MM.1S (cell line): ENCODE measurements at regions not wholly inside any gene's neighbourhood (a gene's known extent, or its start where the extent isn't known, plus 50 kb on each side); places are given as distances from the start of the nearest gene placed in this dataset.

ENCODE experiments used
- CTCF ChIP-seq: fragments of 300-600 bp; sonication (generic); IDR thresholded peaks from 2 replicates; pipeline ENCODE4 v1.5.1; 2016; ENCODE audit warnings: antibody characterized with exemption, low read length, mixed read lengths
- EZH2 ChIP-seq: fragments of 300-600 bp; sonication (generic); optimal IDR thresholded peaks from 2 replicates; pipeline ENCODE3; 2017; ENCODE audit warnings: low read depth, mild to moderate bottlenecking, antibody characterized with exemption, low read length, mixed read lengths
- EZH2phosphoT487 ChIP-seq: fragments of 300-600 bp; sonication (generic); IDR thresholded peaks from 2 replicates; pipeline ENCODE4 v1.6.1; 2018; ENCODE audit warnings: antibody characterized with exemption, low read length

DNA sequence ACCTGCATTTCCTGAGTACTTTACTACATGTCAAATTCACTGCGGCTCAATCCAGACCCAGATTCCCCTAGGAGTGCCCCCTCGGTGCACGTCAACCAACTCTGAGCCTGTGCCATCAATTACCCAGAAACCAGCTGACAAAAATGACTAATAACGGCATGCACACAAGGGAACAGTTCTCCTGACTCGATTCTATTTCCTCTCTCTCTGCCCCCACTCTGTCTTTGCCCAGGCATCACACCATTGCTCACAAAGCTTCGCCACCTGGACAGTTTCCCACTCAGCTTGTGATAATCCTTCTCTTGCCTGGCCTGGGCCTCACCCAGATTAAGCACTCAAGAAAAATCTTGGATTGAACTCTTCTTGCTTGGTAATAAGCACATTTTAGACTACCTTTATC is 115.3 kb upstream of the NDUFV2 start:
- TF ChIP-seq CTCF (no peak), EZH2 (no peak), EZH2phosphoT487 (no peak)
